Astrocyte (in vitro differentiated cells and primary cell): ENCODE measurements at regions not wholly inside any gene's neighbourhood (a gene's known extent, or its start where the extent isn't known, plus 50 kb on each side); places are given as distances from the start of the nearest gene placed in this dataset.

Experiments used
- DNase-seq: peaks from one replicate; pipeline ENCODE4 v3.0.0-alpha.2; 2010; ENCODE audit warnings: low read depth
- FAIRE-seq: peaks from 2 replicates; lab custom pipeline; 2011; peaks lifted over from hg19 to GRCh38; lab: Jason Lieb, UNC
- H2AFZ ChIP-seq: 2 replicates; pipeline ENCODE4 v1.6.0; 2012; ENCODE audit warnings: low read depth, low read length, inconsistent platforms
- H3K27ac ChIP-seq: 2 replicates; pipeline ENCODE4 v1.5.1; 2011; ENCODE audit warnings: low read depth, low read length, inconsistent platforms
- H3K27me3 ChIP-seq: 2 replicates; pipeline ENCODE4 v1.6.0; 2011; ENCODE audit warnings: low read length, inconsistent platforms; ENCODE audit not compliant: insufficient read depth
- H3K36me3 ChIP-seq: 2 replicates; pipeline ENCODE4 v1.5.1; 2011; ENCODE audit warnings: low read length, inconsistent platforms; ENCODE audit not compliant: insufficient read depth
- H3K4me1 ChIP-seq: 2 replicates; pipeline ENCODE4 v1.5.1; 2011; ENCODE audit warnings: low read length, inconsistent platforms; ENCODE audit not compliant: insufficient read depth
- H3K4me2 ChIP-seq: 2 replicates; pipeline ENCODE4 v1.6.0; 2012; ENCODE audit warnings: low read length, inconsistent platforms
- H3K4me3 ChIP-seq: 2 replicates; pipeline ENCODE4 v1.5.1; 2011; ENCODE audit warnings: low read depth, mild to moderate bottlenecking, low read length, inconsistent platforms; ENCODE audit not compliant: insufficient read depth
- H3K79me2 ChIP-seq: 2 replicates; pipeline ENCODE4 v1.6.0; 2012; ENCODE audit warnings: mild to moderate bottlenecking, low read length, inconsistent platforms; ENCODE audit not compliant: insufficient read depth
- H3K9ac ChIP-seq: 2 replicates; pipeline ENCODE4 v1.6.0; 2012; ENCODE audit warnings: mild to moderate bottlenecking, low read length, inconsistent platforms
- H3K9me3 ChIP-seq: 2 replicates; pipeline ENCODE4 v1.5.1; 2012; ENCODE audit warnings: low read depth, mild to moderate bottlenecking, low read length, inconsistent platforms; ENCODE audit not compliant: insufficient read depth
- H4K20me1 ChIP-seq: 2 replicates; pipeline ENCODE4 v1.6.0; 2012; ENCODE audit warnings: low read length, inconsistent platforms; ENCODE audit not compliant: insufficient read depth
- H3K27ac Mint-ChIP-seq: one replicate; pipeline ENCODE4 v1.8.0; 2021; ENCODE audit warnings: mild to moderate bottlenecking, mixed read lengths; ENCODE audit not compliant: unreplicated experiment
- H3K27me3 Mint-ChIP-seq: one replicate; pipeline ENCODE4 v1.8.0; 2021; ENCODE audit warnings: low read depth, mixed read lengths; ENCODE audit not compliant: unreplicated experiment
- H3K36me3 Mint-ChIP-seq: one replicate; pipeline ENCODE4 v1.8.0; 2021; ENCODE audit warnings: low read depth, mixed read lengths; ENCODE audit not compliant: unreplicated experiment
- H3K4me1 Mint-ChIP-seq: one replicate; pipeline ENCODE4 v1.8.0; 2021; ENCODE audit warnings: low read depth, mixed read lengths; ENCODE audit not compliant: unreplicated experiment
- H3K4me3 Mint-ChIP-seq: one replicate; pipeline ENCODE4 v1.8.0; 2021; ENCODE audit warnings: mild to moderate bottlenecking, moderate library complexity, mixed read lengths; ENCODE audit not compliant: unreplicated experiment
- H3K9me3 Mint-ChIP-seq: one replicate; pipeline ENCODE4 v1.8.0; 2021; ENCODE audit warnings: mild to moderate bottlenecking, mixed read lengths; ENCODE audit not compliant: unreplicated experiment
- EZH2 ChIP-seq: IDR thresholded peaks from 2 replicates; pipeline ENCODE4 v1.6.1; 2012; ENCODE audit warnings: mild to moderate bottlenecking, low read length, inconsistent platforms; ENCODE audit not compliant: insufficient read depth
- TF ChIP-seq, protein P1 (sequence below): IDR thresholded peaks from 2 replicates; pipeline ENCODE4 v1.5.1; 2011; ENCODE audit warnings: low read depth, mild to moderate bottlenecking, inconsistent platforms, low read length, moderate library complexity; ENCODE audit not compliant: insufficient read depth

DNA sequence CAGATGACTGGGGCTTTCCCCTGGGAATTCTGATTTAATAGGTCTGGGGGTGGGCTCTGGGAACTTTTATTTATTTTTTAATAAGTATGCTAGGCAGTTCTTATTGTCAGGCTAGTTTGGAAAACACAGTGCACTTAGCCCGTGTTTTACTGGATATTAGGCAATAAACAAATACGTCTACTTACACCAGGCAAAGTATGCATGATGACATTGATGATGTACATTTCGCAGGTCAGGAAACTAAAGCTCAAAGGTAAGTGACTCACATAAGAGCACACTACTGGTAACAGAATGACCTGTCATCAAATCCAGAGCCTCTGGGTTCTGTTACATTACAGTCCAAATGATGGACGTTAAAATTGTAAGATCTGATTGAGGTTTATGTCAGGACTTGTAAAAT is 144.4 kb upstream of the EXOC2 start:
- Histone ChIP-seq H3K27me3 (no peaks in the 10 kb centered on the region), H3K79me2 (no peaks in the 10 kb centered on the region), H4K20me1 (no peaks in the 10 kb centered on the region), H2AFZ (no peak overlapping the region), H3K9ac (no peak overlapping the region), H3K9me3 (peaks cover 4% of the 10 kb centered on the region), H3K36me3 (no peaks in the 10 kb centered on the region), H3K27ac (no peak overlapping the region), H3K4me1 (no peaks in the 10 kb centered on the region), H3K4me3 (no peak overlapping the region), H3K4me2 (no peak overlapping the region)
- Mint-ChIP-seq H3K4me1 (peaks cover 29% of the 10 kb centered on the region), H3K9me3 (peaks cover 6% of the 10 kb centered on the region), H3K27me3 (peaks cover 1% of the 10 kb centered on the region), H3K27ac (no peak overlapping the region), H3K4me3 (no peak overlapping the region), H3K36me3 (peaks cover 3% of the 10 kb centered on the region)
- TF ChIP-seq EZH2, result no peak
- TF ChIP-seq, protein P1, sequence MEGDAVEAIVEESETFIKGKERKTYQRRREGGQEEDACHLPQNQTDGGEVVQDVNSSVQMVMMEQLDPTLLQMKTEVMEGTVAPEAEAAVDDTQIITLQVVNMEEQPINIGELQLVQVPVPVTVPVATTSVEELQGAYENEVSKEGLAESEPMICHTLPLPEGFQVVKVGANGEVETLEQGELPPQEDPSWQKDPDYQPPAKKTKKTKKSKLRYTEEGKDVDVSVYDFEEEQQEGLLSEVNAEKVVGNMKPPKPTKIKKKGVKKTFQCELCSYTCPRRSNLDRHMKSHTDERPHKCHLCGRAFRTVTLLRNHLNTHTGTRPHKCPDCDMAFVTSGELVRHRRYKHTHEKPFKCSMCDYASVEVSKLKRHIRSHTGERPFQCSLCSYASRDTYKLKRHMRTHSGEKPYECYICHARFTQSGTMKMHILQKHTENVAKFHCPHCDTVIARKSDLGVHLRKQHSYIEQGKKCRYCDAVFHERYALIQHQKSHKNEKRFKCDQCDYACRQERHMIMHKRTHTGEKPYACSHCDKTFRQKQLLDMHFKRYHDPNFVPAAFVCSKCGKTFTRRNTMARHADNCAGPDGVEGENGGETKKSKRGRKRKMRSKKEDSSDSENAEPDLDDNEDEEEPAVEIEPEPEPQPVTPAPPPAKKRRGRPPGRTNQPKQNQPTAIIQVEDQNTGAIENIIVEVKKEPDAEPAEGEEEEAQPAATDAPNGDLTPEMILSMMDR, result no peak
- FAIRE-seq, result no peak
- DNase-seq, result no peak

DNA sequence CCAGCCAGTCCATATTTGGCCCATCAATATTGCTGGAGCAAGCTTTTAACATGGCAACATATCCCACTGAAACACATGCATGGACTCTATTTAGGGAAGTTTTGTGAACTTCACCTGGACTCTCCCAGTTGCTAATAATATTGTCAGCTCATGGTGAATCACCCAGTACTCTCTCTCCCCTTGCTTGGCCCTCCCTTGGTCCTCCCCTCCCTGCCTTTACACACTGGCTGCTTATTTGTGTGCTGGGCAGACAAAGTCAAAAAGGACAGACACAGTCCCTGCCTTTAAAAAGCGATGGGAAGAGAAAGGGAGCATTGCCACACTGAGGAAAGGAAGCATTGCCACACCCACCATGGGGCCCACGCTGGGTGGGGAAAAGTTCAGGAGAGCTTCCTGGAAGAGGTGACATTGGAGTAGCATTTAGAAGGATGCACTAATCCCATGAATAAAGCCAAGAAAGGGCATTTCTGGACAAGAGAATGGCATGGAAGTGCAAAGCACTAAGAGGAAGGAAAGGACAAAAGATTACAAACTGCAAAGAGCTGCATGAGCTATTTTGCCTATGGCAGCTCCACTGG is 143.4 kb upstream of the EXOC2 start:
- FAIRE-seq (no peak), DNase-seq (no peak)
- Histone ChIP-seq H3K79me2 (no peaks in the 10 kb centered on the region), H3K4me3 (no peak overlapping the region), H3K4me1 (no peaks in the 10 kb centered on the region), H3K9ac (no peak overlapping the region), H3K36me3 (no peaks in the 10 kb centered on the region), H3K4me2 (no peak overlapping the region), H3K27ac (no peak overlapping the region), H2AFZ (no peak overlapping the region), H3K27me3 (no peaks in the 10 kb centered on the region), H3K9me3 (peaks cover 4% of the 10 kb centered on the region), H4K20me1 (no peaks in the 10 kb centered on the region)
- H3K27ac Mint-ChIP-seq, result no peak overlapping the region
- H3K27me3 Mint-ChIP-seq, result peaks cover 1% of the 10 kb centered on the region
- H3K4me3 Mint-ChIP-seq, result no peak overlapping the region
- peaks cover 23% of the 10 kb centered on the region for H3K4me1 Mint-ChIP-seq
- peaks cover 3% of the 10 kb centered on the region for H3K36me3 Mint-ChIP-seq
- no peak for TF ChIP-seq EZH2
- TF ChIP-seq, protein P1, result no peak
- H3K9me3 Mint-ChIP-seq, result peaks cover 8% of the 10 kb centered on the region

DNA sequence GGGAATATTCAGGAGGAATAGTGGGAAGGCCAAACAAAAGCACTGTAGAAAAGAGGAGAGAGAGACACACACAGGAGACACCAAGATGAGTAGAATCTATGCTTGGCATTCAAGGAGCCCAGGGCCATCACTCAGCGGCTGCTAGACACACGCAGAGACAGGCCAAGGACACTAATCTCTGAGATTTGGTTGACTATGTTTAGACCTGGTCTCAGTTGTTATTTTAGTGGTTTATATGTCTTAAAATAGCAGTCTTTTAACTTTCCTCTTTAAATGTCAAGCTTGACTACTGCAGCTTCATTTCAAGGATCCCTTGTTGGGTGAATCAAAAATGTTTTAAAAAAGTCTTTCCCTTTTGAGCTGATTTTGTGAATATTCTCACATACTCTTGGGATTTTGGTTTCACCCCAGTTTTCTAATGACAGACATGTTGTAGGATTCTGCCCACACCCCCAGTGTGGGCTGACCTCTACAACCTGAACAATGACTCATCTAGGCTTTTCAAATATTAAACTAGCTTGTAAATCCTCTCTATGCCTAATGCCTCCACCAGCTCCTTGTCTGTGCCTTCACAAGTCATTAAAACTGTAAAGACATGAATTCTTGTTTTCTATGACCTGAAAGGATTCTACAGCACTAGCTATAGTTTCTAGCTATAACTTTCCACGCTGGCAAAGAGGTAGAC is 142.7 kb upstream of the EXOC2 start:
- DNase-seq, result no peak
- Mint-ChIP-seq H3K4me1 (peaks cover 23% of the 10 kb centered on the region), H3K4me3 (no peak overlapping the region), H3K36me3 (peaks cover 3% of the 10 kb centered on the region), H3K27me3 (peaks cover 1% of the 10 kb centered on the region), H3K9me3 (peaks cover 12% of the 10 kb centered on the region), H3K27ac (no peak overlapping the region)
- TF ChIP-seq, protein P1, result no peak
- no peak for TF ChIP-seq EZH2
- H3K79me2 ChIP-seq, result no peaks in the 10 kb centered on the region
- H4K20me1 ChIP-seq, result no peaks in the 10 kb centered on the region
- no peaks in the 10 kb centered on the region for H3K36me3 ChIP-seq
- no peaks in the 10 kb centered on the region for H3K27me3 ChIP-seq
- H3K4me3 ChIP-seq, result no peak overlapping the region
- no peak overlapping the region for H3K27ac ChIP-seq
- H3K4me1 ChIP-seq, result no peaks in the 10 kb centered on the region
- FAIRE-seq, result no peak
- no peak overlapping the region for H2AFZ ChIP-seq
- H3K9ac ChIP-seq, result no peak overlapping the region
- no peak overlapping the region for H3K4me2 ChIP-seq
- peaks cover 4% of the 10 kb centered on the region for H3K9me3 ChIP-seq
